GM18909 (cell line): ENCODE measurements at regions not wholly inside any gene's neighbourhood (a gene's known extent, or its start where the extent isn't known, plus 50 kb on each side); places are given as distances from the start of the nearest gene placed in this dataset.
A peak's percentile ranks its signal among the peaks of the same experiment; 100 is the strongest.

Experiments used
- ATAC-seq: cut with Tn5 transposase; IDR thresholded peaks from one replicate; pipeline ENCODE4 v1.9.1; 2021; ENCODE audit warnings: mild to moderate bottlenecking; ENCODE audit not compliant: unreplicated experiment, poor library complexity

DNA sequence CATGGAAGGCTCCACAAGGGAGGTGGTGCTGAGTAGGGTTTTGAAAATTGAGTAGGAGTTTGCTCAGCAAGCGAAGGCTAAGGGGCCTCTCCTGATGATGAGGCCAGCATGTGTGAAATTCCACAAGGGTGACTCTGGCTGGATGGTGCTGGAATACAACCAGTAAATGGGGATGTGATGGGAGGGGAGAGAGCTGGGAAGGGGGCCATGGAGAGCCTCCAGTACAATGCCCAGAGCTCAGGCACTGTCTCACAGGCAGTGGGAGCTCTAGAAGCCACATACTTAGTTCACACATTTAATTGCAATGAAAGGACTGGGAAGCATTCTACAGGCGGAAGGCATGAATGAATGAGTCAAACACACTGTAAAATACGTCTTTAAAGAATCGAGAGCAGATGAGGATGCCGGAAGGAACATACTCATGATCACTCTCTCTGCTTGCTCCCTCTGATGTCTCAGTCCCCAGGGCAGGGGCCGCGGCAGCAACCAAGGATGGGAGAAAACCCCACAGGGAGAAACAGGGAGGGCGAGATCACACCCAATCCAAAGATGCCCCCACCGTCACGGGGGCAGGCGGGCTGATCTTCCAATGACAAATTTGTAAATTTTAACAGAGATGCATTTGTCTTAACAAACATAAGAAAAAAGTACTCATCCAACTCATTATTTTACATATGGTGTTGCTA is 261.0 kb downstream of the NSG2 start:
- ATAC-seq: no peak

DNA sequence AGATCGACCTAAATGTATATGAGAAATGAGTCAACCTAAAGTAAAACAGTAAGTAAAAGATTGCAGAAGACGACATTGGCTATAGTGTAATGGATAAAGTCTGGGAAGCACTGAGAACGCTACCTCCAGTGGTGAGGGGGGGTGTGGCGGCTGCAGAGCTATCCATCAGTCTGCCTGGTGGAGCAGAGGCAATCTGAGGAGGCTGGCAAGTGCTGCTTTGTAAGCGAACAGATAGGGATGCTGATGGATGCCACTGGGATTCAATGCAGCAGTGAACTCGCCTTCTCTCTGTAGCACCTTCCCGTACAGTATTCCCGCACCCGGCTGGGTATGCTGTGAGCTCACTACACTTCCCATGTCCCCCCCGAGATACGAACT is 261.5 kb downstream of the NSG2 start:
- ATAC-seq: no peak

DNA sequence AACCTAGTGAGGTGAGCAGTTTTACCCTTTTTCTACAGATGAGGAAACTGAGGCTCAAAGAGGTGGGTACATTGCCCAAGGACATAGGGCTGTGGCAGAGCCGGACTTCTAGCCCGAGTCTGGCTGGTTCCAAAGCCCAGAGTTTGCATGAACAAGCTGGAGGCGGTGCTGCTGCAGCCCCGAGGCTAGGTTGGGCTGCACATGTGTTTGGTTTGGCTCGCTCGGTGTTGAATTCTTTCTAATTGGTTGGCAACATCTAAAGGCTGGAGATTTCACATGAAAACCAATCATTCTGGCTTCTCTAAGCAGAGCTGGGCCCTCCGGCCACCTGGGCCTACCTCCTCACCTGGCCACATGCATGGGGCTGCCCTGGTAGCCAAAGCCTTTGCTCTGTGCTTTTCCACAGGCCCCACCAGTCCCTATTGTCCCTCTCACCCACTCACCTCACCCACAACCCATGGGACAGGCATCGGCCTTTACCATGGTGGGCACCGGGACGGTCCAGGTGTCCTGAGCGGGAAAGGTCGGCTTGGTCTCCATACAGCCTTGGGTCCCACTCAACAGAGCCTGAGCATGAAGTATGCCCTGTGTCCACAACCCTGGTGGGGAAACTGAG is 262.3 kb downstream of the NSG2 start:
- ATAC-seq: no peak

DNA sequence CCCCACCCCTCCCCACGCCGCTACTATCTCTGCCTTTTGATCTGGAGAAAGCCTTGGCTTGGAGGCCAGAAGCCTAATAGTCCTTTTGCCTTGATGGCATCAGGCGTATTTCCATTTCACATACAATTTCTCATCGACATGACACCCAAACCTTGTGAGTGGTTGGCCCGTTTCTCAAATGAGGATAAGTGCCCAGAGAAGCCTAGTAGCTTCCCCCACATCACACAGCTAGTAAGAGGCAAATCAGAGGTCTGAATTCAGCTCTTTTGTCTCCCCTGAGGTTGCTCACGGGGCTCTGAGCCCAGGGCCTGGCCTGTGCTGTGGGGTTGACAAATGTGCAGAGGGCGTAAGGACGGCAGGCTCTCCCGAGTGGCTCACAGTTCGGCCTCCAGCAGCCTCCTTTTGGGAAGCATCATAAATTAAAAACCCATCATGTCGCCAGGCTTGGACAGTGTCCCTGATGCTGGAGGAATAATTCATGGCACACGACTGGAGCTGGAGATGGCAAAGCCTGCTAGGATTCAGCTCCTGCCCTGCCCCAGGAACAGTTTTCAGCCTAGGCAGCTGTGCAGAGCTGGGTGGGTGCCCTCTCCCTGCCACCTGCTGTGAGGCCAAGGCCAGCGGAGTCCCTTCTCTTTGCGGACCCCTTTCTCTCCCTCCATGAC is 263.8 kb downstream of the NSG2 start:
- no peak for ATAC-seq

DNA sequence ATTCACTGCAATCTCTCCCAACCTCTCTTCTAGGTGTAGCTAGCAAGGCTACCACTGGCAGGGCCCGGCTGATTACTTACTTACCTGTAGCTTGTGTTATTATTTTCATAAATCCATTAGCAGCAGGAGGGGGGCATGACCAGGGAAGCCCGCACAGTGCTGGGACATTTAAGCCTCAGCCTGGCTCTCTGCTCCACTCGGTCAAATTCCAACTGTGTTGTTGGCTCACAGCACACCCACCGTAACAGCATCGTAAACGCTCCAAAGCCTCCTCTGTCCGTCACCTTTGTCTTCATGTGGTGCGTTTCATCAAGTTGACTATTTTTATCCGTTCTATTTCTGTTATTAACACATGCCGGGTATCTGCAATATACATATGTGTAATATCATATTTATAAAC is 264.7 kb downstream of the NSG2 start:
- ATAC-seq: no peak

DNA sequence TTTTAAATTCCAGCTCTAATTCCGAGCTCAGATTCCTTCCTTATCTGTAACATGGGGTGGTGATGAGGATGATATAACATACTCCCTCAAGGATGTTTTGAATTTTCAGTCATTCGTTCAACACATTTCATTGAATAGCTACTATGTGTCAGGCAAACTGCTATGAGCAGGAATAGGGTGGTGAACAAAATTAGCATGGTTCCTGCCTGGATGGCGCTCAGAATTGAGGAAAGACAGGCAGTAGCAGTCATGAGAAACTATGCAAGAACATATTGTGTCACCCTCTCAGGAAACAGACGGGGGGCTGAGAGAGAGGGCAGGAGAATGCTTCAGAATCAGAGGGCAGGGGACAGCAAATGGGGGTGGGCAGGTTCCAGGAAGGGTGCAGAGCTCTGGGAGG is 265.2 kb downstream of the NSG2 start:
- no peak for ATAC-seq

DNA sequence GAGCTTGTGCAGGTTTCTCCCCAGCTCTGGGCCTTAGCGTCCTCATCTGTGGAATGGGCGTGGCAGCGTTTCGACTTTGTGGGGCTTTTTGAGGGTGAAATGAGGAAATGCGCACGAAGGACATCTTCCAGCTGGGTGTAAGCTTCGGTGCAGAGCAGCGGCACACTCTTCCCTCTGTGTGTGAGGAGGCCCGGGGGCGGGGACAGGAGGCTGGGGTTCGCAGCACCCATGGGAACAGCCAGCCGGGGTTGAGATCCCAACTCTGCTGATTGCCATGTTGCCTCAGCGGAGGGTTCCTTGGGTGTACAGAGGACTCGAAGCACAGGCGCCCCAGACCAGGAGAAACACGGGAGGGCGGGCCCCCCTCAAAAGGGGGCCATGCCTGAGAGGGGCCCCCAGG is 265.6 kb downstream of the NSG2 start:
- no peak for ATAC-seq

DNA sequence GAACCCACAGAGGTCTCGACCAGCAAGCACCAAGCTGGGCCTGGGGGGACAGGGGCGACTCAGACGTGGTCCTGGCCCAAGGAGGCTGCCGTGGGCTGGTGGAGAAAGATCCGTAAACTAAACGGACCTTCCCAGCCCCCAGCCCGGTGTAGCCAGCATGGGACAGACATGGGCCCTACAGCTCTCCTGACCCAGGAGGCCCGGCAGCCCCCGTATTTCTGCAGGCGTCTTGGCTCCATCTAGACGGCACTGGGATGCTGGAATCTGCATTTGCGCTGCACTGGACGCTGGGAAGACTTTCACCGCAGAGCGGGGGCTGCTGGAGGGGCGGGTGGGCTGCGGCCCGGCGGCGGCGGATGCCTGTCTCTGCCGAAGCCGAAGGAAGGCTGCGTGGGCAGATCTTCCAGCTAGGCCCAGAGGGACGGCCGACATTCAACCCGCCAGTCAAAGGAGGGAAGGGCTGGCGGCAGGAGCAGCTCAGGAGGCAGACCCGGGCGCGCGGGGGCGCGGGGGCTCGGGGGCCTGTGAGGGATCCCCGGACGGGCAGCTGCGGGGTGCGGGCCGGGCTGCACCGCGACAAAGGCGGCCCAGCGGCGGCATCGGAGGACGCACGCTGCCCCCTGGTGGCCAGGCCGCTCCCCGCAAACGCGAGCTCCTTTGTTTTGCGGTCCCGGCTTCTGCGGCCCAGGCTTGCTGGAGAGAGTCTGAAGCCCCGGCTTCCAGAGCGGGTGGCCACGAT is 266.2 kb downstream of the NSG2 start:
- ATAC-seq: no peak

DNA sequence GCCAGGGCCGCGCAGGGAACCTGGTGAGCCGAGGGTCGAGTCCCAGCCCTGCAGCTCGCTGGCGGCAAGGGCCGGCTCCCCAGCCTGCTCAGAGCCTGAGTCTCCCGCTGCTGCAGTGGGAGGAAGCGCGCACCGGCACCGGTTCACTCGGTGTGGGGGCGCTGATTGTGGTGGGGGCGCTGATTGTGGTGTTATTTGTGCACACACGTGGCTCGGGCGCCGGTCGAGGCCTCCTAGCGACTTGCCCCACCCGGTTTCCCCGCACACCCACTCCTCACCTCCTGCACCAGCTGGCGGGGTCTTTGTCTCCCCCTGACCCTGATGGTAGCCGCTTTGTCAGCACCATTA is 266.7 kb downstream of the NSG2 start:
- ATAC-seq: no peak

DNA sequence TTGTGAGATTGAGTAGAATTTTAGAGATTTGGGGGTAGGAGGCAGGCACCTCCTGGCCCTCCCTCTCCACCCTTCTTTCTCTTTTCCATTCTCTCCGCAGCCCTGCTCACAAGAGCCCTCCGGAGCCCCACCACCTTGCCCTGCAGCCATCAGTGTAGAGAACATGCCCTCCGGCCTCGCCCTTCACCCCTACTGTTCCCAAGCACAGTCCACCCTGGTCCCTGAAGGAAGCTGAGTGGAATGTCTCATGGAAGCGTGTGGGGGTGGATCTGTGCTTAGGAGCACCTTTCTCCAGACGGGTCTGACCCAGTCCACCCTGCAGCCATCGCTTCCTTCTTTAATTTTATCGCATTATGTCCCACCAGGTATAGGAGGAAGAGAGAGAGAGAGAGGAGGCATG is 267.1 kb downstream of the NSG2 start:
- no peak for ATAC-seq

DNA sequence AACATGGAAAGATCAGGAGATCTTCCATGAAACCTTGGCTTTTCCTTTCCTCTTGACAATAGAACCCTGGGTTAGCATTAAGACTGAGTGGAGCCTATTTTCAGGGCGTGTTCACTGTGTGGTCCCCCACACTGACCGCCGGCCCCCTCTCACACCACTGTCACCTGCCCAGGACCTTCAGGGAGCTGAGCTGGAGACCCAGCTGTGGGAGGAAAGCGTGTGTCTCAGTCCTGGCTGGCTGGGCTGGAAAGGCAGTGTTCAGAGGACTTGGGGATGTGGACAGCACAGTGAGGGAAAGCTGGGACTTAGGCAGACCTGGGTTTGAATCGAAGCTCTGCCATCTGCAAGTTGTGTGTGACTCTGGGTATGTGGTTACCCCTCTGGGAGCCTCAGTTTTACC is 268.1 kb downstream of the NSG2 start:
- ATAC-seq: no peak

DNA sequence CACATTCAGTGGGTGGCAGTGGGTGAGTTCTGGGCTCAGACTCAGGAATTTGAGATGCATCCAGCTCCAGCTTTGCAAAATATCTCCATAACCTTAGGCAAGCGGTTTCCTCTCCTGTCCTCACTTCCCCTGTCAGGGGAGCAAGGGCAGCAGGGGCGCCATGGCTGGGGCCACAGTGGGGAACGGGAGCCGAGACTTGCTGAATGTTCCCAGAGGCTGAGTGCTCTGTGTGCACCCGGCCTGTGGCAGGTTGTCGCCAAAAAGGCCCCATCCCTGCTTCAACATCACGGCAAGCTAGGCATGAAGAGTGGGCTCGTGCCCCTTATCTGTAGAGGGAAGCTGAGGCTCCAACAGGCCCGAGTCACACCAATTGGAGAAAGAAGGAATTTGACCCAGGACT is 268.8 kb downstream of the NSG2 start:
- ATAC-seq: no peak

DNA sequence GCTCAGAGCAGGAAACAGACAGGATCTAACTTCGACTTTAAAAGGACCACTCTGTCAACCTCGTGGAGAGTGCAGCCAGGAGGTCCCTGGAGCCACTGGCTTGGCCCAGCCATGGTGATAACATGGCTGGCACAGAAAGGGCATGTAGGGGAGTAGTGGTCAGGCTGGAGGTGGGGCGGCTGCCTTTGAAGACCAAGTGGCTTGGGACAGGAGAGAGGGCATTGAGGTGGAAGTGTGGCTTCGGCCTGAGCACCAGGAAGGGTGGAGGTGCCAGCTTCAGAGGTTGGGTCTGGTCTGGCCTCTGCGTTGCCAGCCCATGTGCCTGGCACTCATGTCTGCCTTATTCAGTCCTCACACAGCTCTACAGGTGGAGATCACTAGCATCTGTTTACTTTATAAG is 270.0 kb downstream of the NSG2 start:
- ATAC-seq: no peak

DNA sequence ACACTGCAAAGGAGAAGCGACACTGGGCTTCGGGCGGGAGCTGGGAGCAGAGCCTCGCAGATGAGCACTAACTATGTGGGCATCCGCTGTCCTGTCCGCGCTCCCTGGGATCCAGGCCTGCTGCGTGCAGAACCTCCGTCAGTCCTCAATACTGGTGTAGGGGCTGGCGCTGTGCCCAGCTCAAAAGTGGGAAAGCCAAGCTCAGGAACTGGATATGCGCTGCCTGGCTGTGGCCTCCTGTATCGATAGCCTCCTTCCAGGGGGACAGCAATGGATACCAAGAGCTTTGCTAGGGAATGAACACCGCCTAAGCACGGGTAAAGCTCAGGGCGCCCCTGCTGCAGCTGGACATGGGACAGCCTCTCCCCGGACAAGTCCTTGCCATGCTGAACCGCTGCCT is 270.4 kb downstream of the NSG2 start:
- no peak for ATAC-seq

DNA sequence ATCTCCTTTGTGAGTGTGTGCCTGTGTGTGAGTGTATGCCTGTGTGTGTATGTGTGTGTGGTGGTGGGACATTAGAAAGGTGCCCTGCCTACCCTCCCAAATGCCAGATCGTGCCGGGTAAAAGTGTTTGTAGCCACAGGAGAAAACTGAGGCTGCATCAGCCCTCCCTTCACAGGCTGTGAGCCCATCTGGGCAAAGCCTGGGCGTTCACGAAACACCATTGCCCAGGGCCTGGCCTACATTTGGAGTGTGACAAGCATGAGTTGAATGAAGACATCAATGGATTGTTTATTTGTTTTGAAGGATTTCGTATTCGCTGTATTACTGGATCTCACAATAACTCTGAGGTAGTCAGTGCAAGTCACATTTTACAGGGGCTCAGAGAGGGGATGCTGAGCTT is 270.8 kb downstream of the NSG2 start:
- no peak for ATAC-seq

DNA sequence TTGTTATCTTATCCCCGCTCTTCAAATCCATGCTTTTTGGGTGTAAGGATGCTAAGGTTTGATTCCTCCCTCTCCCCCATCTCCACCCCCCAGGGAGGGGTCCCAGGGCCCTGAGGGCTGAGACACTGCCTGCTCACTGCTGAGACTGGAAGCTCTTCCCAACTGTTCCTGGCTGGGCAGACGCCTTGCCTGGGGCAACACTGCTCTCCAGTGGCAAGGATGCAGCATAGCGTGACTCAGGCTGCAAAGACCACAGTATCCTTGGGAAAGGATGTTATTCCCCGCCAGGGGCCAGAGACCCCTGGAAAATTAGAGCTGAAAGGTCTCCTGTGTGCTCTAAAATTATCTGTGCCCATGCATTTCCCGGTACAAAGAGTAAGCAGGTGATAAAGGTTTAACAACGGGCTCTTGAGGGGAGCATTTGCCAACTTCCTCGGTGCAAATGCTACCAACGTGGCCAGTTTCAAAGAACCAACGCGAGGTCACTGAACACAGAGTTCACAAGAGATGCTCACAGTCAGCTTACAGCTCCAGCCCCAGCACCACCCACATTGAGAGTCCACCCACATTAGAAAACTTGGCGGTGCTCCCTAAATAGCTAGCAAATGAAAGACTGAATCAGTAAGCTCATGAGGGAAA is 271.9 kb downstream of the NSG2 start:
- no peak for ATAC-seq

DNA sequence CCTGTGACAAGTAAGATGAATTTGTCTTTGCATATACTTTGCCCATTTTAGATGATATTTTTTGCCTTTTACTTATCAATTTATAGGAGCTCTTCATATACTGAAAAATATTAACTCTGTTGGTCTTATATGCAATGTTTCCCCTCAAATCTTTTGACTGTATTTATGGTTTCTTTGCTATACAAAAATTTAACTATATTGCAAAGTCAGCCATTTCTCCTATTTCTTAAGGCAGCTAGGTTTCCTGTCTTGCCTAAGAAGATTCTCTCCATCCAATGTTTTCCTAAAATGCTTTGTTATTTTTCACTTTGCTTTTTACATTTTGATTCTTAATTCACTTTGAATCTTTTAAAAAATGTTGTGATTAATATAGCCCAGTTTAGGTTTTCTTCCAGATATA is 273.1 kb downstream of the NSG2 start:
- ATAC-seq: no peak

DNA sequence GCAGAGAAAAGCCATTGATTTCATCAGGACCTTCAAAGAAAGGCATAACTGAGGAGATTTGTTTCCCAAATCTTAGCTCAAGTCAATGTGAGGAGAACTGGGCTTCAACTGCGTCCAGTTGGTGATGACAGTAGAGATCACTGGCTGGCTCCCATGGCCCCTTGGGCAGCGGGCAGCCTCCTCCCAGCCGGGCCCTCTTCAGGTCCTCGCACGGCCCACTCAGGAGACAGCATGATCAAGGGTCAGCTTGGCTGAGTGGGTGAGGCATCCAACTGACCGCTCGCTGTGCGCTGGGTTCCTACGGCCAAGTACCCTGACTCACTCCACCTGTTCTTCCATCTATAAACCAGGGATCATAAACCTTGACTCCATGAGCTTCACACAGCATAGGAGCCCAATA is 274.0 kb downstream of the NSG2 start:
- ATAC-seq: no peak

DNA sequence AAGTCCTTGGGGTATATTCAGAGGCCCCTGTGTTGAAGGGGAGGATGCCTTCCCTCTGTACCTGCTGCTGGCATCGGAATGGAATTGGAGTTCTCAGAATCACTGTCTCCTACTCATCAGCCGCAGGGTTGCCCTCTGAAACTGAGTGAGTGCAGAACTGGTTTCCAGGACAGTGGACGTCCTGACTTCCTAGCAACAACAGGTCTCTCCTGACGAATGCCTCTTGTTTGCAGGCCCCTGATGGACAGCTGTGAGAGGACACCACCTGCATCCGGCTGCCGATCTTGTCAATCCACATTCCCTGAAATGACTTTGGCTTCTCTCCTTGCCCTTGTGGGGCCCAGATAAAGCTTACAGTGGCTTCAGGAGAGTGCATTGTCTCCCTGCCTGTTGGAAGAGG is 274.5 kb downstream of the NSG2 start:
- ATAC-seq: no peak

DNA sequence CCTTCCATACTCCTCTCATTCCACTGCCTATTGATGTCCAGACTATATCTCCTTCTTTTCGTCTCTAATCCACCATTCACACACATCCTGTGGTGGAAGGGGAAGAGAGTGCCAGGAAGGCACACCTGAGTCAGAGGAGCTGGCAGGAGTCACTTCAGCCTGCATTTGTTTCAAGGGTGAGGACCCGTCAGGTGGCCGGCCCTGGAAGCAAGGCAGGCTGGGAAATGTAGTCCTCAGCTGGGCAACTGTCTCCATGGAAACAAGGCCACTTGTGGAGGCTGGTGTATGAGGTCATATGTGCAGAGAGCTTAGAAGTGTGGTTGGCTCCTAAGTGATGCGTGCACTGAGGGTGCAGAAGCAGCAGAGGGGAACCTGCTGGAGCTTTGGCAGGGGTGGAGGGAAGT is 278.4 kb downstream of the NSG2 start:
- peak; percentile 76 for ATAC-seq

DNA sequence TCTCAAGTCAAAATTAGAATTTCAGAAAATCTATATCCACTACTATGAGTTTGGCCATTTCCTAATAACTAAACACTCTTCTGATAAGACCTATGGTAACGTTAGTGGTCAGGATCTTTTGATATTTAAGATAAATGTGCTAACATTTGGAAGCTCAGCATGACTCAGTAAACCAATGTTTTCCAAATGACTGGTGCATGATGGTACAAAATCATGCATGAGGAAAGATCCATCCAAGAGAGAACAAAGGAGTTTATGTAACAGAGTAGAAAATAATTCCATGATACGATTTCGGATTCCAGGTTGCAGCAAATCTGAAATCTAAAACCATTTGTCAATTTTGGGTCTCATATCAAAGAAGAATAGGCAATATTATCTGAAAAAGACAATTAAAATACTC is 279.2 kb downstream of the NSG2 start:
- no peak for ATAC-seq
